Right lobe of liver (tissue), 4 donors: ENCODE measurements at regions not wholly inside any gene's neighbourhood (a gene's known extent, or its start where the extent isn't known, plus 50 kb on each side); places are given as distances from the start of the nearest gene placed in this dataset.

Source experiments
- CTCF ChIP-seq, 4 donors: fragments of 200-600 bp in 3 of 4; fragments of 450-650 bp in 1 of 4; IDR thresholded peaks; one replicate each; pipeline versions ENCODE4 v1.5.1 to v1.8.0; 2016 to 2022; ENCODE audit warnings: antibody characterized with exemption in 4 of 4, mild to moderate bottlenecking in 2 of 4
- POLR2A ChIP-seq: fragments of 450-650 bp; IDR thresholded peaks from one replicate; pipeline ENCODE4 v1.6.1; 2017; ENCODE audit warnings: antibody characterized with exemption, mild to moderate bottlenecking
- donor health status: DM: no; HTN: no; CAD: no.
- donor health status: DM: no; HTN: no; CAD: no.
- donor health status: DM: no; HTN: yes; CAD: no.

DNA sequence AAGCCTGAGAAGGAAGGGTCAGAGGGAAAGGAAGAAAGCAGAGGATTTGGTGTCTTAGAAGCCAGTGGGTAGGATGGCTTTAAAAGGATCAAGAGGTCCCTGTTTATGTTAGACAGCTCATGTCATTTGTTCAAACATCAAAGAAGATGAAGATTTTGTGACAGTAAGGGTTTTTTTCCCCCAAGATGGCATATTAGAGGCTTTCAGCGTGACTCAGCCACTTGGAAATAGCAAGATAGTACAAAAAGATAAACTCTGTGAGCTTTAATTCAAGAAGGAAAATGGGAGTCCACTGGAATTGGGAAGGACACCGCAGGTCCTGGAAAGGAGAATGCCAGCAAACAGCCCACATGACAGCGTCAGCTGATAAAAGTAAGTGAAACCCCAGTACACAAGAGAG is 467.1 kb upstream of the THBS1 start:
- TF ChIP-seq CTCF (IDR thresholded peaks at IDR 0.05): no peak
- no peak for TF ChIP-seq POLR2A
